Activated naive CD8-positive, alpha-beta T cell treated with anti-CD3 and anti-CD28 coated beads for 36 hours (primary cell): ENCODE measurements at regions not wholly inside any gene's neighbourhood (a gene's known extent, or its start where the extent isn't known, plus 50 kb on each side); places are given as distances from the start of the nearest gene placed in this dataset.
"Not testable (repeated sequence)": the region's sequence is repeated elsewhere in the genome, so short reads cannot be mapped to it uniquely, and the experiment has no call there.

Experiments used
- DNase-seq: peaks from one replicate; pipeline ENCODE4 v3.0.0; 2021
- H3K27ac Mint-ChIP-seq: one replicate; pipeline ENCODE4 v1.8.0; 2022; ENCODE audit warnings: mild to moderate bottlenecking, moderate library complexity, mixed read lengths
- H3K27me3 Mint-ChIP-seq: one replicate; pipeline ENCODE4 v1.8.0; 2022; ENCODE audit warnings: mild to moderate bottlenecking, mixed read lengths
- H3K36me3 Mint-ChIP-seq: one replicate; pipeline ENCODE4 v1.8.0; 2021; ENCODE audit warnings: mild to moderate bottlenecking, mixed read lengths
- H3K4me1 Mint-ChIP-seq: one replicate; pipeline ENCODE4 v1.8.0; 2021; ENCODE audit warnings: mixed read lengths
- H3K4me3 Mint-ChIP-seq: one replicate; pipeline ENCODE4 v1.8.0; 2022; ENCODE audit warnings: mild to moderate bottlenecking, moderate library complexity, mixed read lengths
- H3K9me3 Mint-ChIP-seq: one replicate; pipeline ENCODE4 v1.8.0; 2022; ENCODE audit warnings: mixed read lengths

- DNase-seq, H3K4me1 Mint-ChIP-seq, H3K4me3 Mint-ChIP-seq, H3K27me3 Mint-ChIP-seq, H3K9me3 Mint-ChIP-seq, H3K27ac Mint-ChIP-seq, H3K36me3 Mint-ChIP-seq: not testable (repeated sequence)
Observed at GRCh38 chr17:62226610-62227240, 153.6 kb upstream of the EFCAB3 start.

- H3K27me3 Mint-ChIP-seq, H3K4me1 Mint-ChIP-seq, H3K36me3 Mint-ChIP-seq, H3K4me3 Mint-ChIP-seq, H3K27ac Mint-ChIP-seq, DNase-seq, H3K9me3 Mint-ChIP-seq: not testable (repeated sequence)
Observed at GRCh38 chr17:62223585-62223984, 156.8 kb upstream of the EFCAB3 start.

- no peaks in the 10 kb centered on the region for H3K36me3 Mint-ChIP-seq
- peaks cover 4% of the 10 kb centered on the region for H3K9me3 Mint-ChIP-seq
- H3K27me3 Mint-ChIP-seq, result no peaks in the 10 kb centered on the region
- H3K4me3 Mint-ChIP-seq, result no peak overlapping the region
- H3K4me1 Mint-ChIP-seq, result no peaks in the 10 kb centered on the region
- DNase-seq, result no peak
- H3K27ac Mint-ChIP-seq, result no peak overlapping the region
Observed at GRCh38 chr17:62219221-62219899, 154.3 kb upstream of the MED13 start.

- H3K36me3 Mint-ChIP-seq, result no peaks in the 10 kb centered on the region
- H3K27ac Mint-ChIP-seq, result no peak overlapping the region
- no peak for DNase-seq
- peaks cover 4% of the 10 kb centered on the region for H3K9me3 Mint-ChIP-seq
- no peak overlapping the region for H3K4me3 Mint-ChIP-seq
- peaks cover 14% of the 10 kb centered on the region for H3K27me3 Mint-ChIP-seq
- no peaks in the 10 kb centered on the region for H3K4me1 Mint-ChIP-seq
Observed at GRCh38 chr17:62216847-62217246, 151.8 kb upstream of the MED13 start.

GRCh38 chr17:62215891-62216290 lies 150.8 kb upstream of the MED13 start:
- H3K4me3 Mint-ChIP-seq, H3K9me3 Mint-ChIP-seq, H3K27ac Mint-ChIP-seq, DNase-seq, H3K36me3 Mint-ChIP-seq, H3K4me1 Mint-ChIP-seq: not testable (repeated sequence)
- H3K27me3 Mint-ChIP-seq, result peaks cover 18% of the 10 kb centered on the region

GRCh38 chr17:62206550-62206949 lies 141.5 kb upstream of the MED13 start:
- Mint-ChIP-seq H3K27me3 (peaks cover under 1% of the 10 kb centered on the region), H3K27ac (no peak overlapping the region), H3K4me1 (no peaks in the 10 kb centered on the region), H3K4me3 (no peak overlapping the region), H3K36me3 (no peaks in the 10 kb centered on the region), H3K9me3 (no peaks in the 10 kb centered on the region)
- DNase-seq, result no peak

GRCh38 chr17:62197156-62197555 lies 132.1 kb upstream of the MED13 start:
- not testable (repeated sequence) for H3K9me3 Mint-ChIP-seq, H3K27me3 Mint-ChIP-seq, H3K4me1 Mint-ChIP-seq, H3K4me3 Mint-ChIP-seq, H3K36me3 Mint-ChIP-seq, H3K27ac Mint-ChIP-seq, DNase-seq

GRCh38 chr17:62196587-62196986 lies 131.5 kb upstream of the MED13 start:
- not testable (repeated sequence) for H3K27ac Mint-ChIP-seq, H3K9me3 Mint-ChIP-seq, DNase-seq, H3K4me3 Mint-ChIP-seq, H3K27me3 Mint-ChIP-seq, H3K36me3 Mint-ChIP-seq, H3K4me1 Mint-ChIP-seq

GRCh38 chr17:62194401-62194800 lies 129.3 kb upstream of the MED13 start:
- Mint-ChIP-seq H3K4me3 (no peak overlapping the region), H3K4me1 (no peaks in the 10 kb centered on the region), H3K9me3 (no peaks in the 10 kb centered on the region)

GRCh38 chr17:62193249-62193648 lies 128.2 kb upstream of the MED13 start:
- no peaks in the 10 kb centered on the region for H3K4me1 Mint-ChIP-seq
- H3K4me3 Mint-ChIP-seq, result no peak overlapping the region

More at GRCh38 chr17:62194401-62194800, 129.3 kb upstream of the MED13 start:
- Mint-ChIP-seq H3K36me3 (no peaks in the 10 kb centered on the region), H3K27me3 (no peaks in the 10 kb centered on the region), H3K27ac (no peak overlapping the region)
- DNase-seq, result no peak

GRCh38 chr17:62191390-62192361 lies 126.6 kb upstream of the MED13 start:
- Mint-ChIP-seq H3K9me3 (no peaks in the 10 kb centered on the region), H3K27me3 (no peaks in the 10 kb centered on the region), H3K36me3 (no peaks in the 10 kb centered on the region), H3K27ac (no peak overlapping the region), H3K4me1 (no peaks in the 10 kb centered on the region), H3K4me3 (no peak overlapping the region)
- no peak for DNase-seq

More at GRCh38 chr17:62193249-62193648, 128.2 kb upstream of the MED13 start:
- DNase-seq, result no peak
- H3K27me3 Mint-ChIP-seq, result no peaks in the 10 kb centered on the region
- H3K27ac Mint-ChIP-seq, result no peak overlapping the region
- no peaks in the 10 kb centered on the region for H3K9me3 Mint-ChIP-seq
- H3K36me3 Mint-ChIP-seq, result no peaks in the 10 kb centered on the region

GRCh38 chr17:62189377-62189776 lies 124.3 kb upstream of the MED13 start:
- H3K9me3 Mint-ChIP-seq, result no peaks in the 10 kb centered on the region
- no peak overlapping the region for H3K27ac Mint-ChIP-seq
- no peaks in the 10 kb centered on the region for H3K27me3 Mint-ChIP-seq
- no peak for DNase-seq
- no peak overlapping the region for H3K4me3 Mint-ChIP-seq
- no peaks in the 10 kb centered on the region for H3K4me1 Mint-ChIP-seq
- no peaks in the 10 kb centered on the region for H3K36me3 Mint-ChIP-seq

- Mint-ChIP-seq H3K36me3 (no peaks in the 10 kb centered on the region), H3K4me1 (no peaks in the 10 kb centered on the region), H3K27ac (no peak overlapping the region), H3K4me3 (no peak overlapping the region), H3K27me3 (no peaks in the 10 kb centered on the region), H3K9me3 (no peaks in the 10 kb centered on the region)
- DNase-seq, result no peak
Observed at GRCh38 chr17:62188713-62189112, 123.6 kb upstream of the MED13 start.

GRCh38 chr17:62187681-62188080 lies 122.6 kb upstream of the MED13 start:
- Mint-ChIP-seq H3K4me3 (no peak overlapping the region), H3K9me3 (no peaks in the 10 kb centered on the region), H3K27me3 (no peaks in the 10 kb centered on the region), H3K27ac (no peak overlapping the region), H3K4me1 (no peaks in the 10 kb centered on the region), H3K36me3 (no peaks in the 10 kb centered on the region)
- no peak for DNase-seq

GRCh38 chr17:62186841-62187240 lies 121.8 kb upstream of the MED13 start:
- Mint-ChIP-seq H3K9me3 (no peaks in the 10 kb centered on the region), H3K4me1 (no peaks in the 10 kb centered on the region), H3K4me3 (no peak overlapping the region), H3K27me3 (no peaks in the 10 kb centered on the region), H3K36me3 (no peaks in the 10 kb centered on the region), H3K27ac (no peak overlapping the region)
- DNase-seq, result no peak
